ENCODE measurements at regions not wholly inside any gene's neighbourhood (a gene's known extent, or its start where the extent isn't known, plus 50 kb on each side); places are given as distances from the start of the nearest gene placed in this dataset.
"Not testable (repeated sequence)": the region's sequence is repeated elsewhere in the genome, so short reads cannot be mapped to it uniquely, and the experiment has no call there.

DNA sequence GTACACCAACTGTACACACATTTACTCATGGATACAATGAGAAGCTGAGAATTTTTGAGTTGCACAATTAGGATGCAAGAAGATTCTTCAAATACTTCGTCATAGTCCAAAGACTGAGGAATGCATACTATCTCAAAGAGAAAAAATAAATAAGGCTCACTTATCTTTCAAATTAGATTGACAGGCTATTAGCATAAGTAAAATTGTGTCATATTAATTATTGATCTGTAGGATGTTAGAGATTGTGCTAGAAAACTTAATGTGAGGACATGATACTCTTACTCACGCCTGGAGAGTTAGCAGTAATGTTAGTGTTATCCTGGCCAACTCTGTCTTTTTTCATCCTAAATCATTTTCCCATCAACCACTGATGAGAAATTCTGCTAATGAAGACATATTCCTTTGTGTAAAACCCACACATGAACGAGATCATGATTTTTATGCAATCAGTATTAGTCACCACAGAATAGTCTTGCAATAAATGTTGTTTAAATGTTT lies 659.0 kb downstream of the LTN1 start:
- no peak for DNase-seq

DNA sequence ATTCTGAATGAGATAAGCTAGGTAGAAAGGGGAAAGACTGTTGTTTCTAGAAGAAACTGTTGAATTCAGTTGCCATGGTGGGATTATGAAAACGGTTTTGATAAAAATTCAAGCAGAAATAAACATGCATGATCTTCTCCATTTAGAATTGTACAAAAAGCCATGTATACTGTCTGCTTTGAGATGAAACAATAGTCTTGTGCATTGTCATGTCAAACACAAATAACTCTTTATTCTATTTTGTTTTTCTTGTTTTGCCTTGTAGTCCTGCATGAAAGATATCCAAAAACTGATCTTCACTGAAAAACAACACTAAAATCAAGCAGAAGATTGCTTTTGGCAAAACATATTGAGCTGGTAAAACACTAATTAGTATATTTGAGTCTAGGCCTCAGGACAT lies 659.9 kb downstream of the LTN1 start:
- no peak for DNase-seq

DNA sequence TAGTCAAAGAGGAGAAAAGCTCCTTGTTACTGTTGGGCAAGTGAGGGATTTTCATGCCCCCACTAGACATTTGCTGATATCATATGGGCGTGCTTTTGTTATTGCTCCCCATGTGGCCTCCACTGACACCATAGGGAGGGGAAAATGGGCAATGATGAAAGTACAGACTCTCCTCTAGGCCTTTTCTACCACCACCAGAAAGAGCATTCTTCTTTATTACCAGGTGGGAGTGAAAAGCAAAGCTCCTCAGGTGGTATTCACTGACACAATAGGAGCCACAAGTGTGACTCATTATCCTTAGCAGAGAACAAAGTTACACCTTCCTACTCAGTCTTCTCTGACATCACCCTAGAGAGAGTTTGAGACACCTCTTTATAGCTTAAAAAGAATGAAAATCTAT lies 667.1 kb downstream of the LTN1 start:
- no peak for DNase-seq

DNA sequence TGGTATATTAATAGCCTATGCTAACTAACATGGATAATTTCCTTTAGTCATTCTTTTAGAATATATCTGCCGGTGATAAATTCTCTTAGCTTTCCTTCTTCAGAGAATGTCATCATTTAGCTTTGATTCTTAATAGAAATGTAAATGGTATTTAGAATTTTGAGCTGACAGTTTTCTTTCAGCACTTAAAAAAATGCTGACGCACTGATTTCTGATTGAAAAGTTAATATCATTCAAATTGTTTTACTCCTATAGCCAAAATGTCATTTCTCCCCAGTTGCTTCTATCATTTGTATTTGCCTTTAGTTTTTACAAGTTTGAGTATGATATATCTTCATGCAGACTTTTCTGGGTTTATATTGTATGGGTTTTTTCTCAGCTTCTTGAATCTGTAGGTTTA lies 668.0 kb downstream of the LTN1 start:
- DNase-seq = no peak

DNA sequence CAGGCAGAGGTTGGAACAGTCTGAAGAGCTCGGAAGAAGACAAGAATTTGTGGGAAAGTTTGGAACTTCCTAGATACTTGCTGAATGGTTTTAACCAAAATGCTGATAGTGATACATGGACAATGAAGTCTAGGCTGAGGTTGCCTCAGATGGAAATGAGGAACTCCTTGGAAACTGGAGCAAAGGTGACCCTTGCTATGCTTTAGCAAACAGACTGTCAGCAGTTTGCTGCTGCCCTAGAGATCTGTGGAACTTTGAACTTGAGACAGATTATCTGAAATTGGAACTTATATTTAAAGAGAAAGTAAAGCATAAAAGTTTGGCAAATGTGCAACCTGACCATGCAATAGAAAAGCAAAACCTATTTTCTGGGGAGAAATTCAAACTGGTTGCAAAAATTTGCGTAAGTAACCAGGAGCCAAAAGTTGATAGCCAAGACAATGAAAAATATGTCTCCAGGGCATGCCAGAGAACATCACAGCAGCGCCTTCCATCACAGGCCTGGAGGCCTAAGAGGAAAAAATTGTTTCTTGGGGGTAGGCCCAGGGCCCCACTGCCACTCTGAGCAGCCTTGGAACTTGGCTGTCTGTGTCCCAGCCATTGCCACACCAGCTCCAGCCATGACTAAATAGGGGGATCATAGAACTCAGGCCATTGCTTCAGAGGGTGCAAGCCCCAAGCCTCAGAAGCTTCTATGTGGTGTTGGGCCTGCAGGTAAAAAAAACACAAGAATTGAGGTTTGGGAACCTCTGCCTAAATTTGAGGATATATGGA lies 675.3 kb downstream of the LTN1 start:
- no peak for DNase-seq

DNA sequence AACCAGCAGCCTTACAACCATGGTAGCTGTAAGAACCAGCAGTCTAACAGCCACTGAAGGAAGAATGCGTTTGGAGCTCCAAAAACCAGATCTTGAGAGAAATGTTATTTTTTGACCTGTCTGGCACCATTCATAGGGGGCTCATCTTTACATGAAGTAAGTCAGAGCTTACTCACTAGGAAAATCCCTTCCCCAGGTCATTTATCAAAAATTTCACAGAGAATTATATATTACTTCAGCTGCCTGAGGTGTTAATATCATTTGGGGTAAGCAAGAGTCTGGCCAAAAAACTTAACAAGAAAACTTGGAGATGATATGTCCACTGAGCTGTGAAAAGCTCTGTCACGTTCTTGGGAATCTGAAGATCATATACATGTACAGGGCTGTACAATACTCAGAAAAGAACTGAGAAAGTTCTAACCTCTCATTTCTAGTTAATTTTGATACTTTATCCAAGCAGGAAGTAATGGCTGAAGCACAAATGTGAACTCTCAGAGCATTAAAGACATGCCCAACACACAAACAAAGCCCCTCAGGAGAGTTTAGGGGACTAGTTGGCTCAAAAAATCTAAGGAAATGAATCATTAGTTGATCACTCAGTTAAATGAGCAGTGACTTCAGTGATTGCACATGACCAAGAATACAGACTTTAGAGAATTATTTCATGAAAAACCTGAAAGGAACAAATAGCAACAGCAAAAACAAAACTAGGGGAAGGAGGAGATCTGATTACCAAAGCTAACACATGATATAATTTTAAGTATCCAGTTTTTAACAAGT lies 681.1 kb downstream of the LTN1 start:
- no peak for DNase-seq

DNA sequence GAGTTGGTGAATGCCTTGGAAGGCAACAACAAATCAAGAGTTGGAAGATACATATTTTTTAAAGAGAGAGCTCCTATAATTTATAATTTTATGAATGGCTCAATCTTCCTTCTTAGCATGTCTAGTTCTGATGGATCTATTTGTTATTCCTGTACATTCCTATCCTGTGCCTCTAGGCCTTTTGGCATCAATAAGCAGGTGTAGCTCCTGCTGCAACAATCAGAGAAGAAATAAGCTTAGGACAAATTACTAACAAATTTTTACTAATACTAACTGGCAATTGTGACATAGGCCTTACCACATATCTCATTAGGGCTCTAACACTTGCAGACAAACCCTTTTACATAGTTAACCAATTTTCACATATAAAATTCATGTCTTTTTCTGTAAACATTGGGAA lies 682.0 kb downstream of the LTN1 start:
- DNase-seq = no peak

DNA sequence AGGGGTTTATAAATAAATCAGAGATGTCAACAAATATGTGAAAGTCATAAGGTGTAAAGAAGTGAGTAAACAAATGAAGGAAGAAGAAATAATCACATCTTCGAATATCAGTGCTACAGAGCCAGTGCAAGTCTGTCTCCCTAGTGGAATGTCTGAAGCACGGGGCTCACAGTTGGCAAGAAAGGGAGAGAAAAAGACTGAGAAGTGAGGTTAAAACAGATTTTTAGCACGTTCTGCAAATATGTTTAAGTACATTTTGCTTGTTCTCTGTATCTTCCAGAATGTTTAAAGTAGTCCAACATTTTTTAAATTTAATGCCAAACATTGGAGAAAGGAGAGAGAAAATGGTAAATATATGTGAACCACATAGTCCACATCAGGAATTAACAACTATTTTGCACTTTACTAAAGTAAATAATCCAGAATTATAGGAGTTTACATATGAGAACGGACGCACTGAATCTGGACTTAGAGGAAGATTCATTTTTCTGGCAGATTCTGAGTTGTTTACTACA lies 682.4 kb downstream of the LTN1 start:
- no peak for DNase-seq

DNA sequence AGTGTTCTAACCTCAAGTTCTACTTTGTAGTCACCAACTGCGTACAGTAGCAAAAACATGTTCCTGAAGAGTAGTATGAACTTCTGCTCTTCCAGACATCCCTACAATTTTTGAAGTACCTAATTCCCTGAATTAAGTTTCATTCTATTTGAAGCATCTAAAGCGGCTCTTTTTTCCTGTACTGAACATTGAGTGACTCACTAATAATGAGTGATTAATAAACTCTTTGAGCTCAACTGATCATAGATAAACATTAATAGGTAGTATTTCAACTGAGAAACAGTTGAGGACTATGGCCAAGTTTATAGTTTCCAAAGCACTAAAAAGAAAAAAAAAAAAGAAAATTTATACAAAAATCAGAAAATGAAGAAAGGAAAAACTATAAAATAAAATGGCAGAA lies 683.1 kb downstream of the LTN1 start:
- DNase-seq = no peak

DNA sequence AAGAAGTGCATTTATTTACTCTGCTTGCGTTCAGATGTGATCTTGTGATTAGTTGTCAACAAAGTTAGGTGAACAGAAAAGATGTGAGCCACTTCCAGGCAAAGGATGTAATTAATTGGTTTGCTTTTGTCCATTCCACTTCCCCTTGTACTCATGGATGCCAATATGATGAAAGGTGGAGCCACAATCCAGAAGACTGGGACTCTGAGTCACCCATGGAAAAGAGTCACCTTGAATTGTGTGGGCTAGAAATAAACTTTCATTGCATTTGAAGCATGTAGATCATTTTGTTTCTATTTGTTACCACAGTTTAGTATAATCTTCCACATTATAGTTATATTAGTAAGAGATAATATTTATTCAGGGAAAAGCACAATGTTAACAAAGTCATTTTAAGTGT lies 684.2 kb downstream of the LTN1 start:
- no peak for DNase-seq

DNA sequence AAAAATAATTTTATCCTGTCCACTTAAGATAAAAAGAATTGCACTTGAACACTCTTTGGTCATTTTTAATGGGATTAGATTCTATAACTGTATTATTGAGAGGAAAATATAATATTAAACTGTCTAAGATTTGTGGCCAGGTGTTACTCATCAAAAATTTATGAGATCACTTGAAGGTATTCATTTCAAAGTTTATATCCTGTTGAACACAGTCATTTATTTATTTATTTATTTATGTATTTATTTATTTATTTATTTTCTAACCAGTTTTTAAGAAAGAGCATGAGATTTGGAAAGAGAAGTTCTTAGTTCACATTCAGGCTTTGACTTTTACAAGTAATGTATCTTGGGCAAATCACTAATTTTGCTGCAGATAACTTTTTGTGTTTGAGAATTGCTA lies 692.7 kb downstream of the LTN1 start:
- no peak for DNase-seq

DNA sequence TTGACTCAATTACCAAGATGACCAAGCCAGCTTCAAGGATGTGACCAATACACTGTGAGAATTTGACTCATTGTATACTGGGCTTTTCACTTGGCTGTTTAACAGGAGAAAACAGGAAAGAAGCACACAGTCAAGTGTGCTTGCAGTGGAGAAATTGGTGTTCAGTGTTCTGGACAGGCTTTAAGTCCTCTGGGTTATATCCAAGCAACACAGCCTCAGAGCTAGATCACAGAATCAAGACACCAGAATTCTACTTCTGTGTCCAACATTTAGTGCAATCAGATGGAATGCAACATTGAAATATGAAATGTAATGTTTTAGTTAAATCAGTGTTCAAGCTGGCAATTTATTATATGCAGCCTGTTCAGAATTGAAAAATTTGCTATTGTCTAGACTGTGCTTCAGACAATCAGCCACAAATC lies 694.4 kb downstream of the LTN1 start:
- no peak for DNase-seq

DNA sequence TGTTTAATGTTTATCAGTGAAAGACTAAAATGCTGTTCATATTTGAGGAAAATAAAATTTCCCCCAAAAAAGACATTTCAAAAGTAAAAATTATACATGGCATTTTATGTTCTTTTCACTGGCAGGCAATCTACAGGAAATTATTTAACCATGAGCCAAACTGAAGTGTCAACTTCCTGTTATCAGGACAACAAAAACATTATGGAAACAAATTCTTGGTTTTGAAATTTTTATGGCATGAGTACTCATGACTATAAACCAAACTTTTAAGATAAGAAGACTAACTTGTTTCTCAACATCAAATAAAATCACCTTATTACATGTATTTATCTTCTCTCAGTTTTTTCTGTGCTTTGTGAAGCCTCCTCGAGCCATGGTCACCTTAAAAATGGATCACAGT lies 698.6 kb downstream of the LTN1 start:
- no peak for DNase-seq

DNA sequence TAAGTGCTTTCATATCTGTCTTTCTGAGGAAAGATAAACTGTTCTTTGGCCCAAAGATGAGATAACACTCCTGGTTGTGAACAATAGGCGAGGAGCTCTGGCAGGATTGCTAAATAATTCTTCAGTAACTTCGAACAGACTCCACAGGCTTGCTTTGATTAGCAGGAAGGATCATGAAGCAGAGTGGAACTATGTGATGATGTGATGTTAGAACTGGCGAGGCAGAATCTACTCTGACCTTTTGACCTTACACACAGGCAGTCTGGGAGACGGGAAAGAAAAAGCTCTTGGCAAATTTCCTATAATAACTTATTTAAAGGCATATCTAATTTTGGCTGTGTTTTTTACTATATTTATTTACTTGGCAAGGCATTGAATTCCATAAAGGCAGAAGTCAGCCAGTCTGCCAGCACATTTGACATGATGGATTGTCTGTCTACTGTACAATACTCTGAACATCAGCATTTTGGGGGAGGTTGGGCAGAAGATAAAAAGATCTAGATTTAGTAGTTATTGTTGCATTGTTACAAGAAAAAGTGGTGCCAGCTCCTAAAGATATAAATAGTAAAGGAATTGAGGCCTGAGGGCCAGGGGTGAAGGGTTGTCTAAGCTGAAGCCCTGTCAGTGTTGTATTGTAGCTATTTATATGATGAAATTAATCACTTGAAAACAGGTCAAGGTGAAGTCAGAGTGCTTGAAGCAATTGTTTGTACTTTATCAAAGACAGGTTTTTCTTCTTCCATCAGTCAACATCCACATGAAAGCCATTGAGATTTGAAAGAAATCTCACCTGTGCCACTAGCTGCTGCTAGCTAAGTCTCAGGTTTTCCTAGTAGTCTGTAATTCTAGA lies 708.8 kb downstream of the LTN1 start:
- no peak for DNase-seq

DNA sequence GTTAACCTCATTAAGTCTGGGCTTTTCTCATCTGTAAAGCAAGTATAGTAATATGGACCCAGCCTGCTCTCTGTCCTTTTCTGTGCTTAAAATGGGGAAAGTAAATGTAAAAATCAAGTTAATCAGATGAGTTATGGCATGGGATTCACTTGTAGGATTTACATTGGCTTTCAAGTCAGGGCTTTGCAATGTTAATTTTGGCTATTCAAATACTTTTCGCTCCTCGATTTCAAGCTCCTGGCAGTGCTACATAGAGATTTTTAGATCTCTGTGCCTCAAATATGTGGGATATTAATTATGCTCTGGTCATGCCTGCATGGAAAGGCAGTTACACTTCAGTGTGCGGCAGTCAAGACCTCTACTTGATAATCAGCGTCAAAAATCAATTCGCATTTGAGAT lies 709.8 kb downstream of the LTN1 start:
- DNase-seq = no peak

DNA sequence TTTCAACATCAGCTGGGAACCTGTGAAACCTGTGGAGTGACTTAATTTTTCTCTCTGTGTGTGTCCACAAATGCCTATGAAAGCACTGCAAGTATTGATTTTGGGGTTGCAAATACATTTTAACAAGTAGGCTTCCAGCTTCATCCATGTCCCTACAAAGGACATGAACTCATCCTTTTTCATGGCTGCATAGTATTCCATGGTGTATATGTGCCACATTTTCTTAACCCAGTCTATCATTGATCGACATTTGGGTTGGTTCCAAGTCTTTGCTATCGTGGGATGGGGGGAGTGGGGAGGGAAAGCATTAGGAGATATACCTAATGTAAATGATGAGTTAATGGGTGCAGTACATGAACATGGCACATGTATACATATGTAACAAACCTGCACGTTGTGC lies 711.3 kb downstream of the LTN1 start:
- DNase-seq = not testable (repeated sequence)

DNA sequence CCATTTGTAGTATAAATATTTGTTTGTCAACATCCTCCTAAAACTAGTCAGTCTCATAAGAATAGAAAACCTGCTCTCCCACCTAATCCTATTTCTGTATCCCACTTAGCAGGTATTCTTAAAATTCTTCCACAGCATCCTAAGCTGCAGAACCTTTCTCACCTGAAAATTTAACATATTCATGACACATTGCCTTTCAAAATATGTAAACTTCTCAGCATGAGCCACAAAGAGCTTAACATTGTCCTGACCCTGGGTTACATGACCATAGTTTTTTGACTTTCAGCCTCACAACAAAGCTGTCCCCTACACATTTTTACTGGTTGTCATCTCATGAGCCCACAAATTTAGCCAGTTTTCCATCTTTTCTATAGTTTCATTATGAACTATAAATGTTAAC lies 712.1 kb downstream of the LTN1 start:
- DNase-seq = no peak

DNA sequence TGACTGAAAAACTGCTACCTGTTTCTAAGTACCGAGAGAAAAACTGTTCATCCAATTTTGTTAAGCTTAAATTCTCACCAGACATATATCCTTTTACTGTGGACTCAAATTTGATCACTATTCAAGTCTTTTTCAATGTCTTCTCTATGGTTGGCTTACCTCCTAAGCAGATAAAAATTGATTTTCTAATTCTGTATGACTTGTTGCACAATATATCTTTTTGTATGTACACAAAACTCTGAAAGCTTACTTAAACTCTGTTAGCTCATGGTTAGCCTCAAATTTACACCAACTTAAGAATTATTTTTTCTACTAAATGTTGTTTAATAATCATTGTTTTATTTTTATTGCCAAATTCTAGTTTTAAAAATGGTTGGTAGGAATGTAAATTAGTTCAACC lies 715.4 kb downstream of the LTN1 start:
- DNase-seq = no peak

DNA sequence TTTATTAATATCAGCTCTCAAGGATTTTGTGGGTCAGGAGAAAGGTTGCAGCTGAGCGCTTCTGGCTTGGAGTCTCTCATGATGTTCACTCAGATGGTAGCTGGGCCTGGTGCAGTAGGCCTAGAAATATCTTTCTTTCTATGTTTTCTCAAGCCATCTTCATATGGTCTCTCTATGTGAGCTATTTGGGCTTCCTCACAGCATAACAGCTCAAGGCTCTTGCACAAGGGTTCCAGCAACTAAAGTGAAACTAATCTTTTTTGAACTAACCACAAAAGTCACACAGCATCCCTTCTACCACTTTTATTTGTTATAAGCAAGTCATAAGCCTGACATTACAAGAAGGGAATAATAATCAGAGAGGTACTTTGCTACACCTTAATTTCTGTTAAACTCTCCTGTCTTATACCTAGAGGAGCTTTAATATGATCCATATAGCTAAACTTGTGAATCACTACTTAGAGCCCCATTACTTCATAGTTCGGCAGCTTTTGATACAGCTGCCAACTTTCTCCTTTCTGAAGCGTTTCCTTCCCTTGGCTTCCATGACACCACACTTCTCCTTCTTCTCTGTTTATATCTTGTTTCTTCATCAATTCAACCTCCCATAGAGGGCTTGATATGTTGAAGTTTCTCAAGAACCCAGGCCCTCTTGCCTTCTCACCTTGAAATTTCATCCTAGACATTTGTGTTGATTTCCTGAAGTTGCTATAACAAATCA lies 720.2 kb downstream of the LTN1 start:
- no peak for DNase-seq

DNA sequence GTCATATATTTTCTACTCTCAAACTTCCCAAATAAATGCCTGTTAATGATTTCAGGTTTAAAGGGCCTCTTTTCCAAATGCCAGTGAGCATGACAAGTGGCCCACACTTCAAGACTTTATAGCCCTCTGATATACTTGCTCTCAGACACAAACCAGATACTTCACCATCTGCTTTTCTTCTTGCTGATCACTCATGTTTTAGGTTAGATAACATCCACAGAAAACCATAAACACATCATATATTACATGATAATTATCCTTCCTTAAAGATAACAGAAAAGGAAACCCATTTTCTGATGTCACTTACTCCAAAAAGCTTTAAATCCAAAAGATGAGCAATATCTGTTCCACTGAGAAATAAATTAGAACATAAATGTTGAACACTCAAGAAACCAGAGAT lies 723.5 kb downstream of the LTN1 start:
- no peak for DNase-seq

DNA sequence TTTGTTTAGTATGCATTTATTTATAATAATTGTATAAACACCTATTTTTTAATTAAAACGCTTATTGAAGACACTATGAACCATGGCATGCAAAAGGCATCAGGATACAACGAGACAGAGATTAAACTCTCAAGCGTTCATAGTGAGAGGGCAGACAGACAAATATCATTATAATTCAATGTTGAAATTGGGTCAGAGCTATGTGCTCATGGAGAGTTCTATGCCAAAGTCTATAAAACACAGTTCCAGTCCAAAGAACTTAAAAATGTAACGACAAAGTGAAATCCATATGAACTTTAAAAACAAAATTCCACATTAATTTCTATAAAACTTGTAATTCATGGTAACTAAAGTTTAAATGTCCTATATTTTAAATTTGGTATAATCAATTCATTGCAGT lies 724.0 kb downstream of the LTN1 start:
- no peak for DNase-seq

DNA sequence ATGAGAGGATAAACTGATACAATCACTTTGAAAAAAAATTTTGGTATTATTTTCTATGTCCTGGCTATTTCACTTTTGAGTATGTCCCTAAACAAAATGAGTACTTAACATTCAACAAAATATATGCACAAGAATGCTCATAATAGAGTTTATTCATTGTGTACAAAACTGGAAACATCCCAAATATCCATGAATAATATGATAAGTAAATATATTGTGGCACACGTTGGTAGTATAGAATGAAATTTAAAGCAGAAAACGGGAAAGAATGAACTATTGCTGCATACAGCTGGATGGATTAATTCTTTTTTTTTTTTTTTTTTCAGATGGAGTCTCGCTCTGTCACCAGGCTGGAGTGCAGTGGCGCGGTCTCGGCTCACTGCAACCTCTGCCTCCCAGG lies 725.2 kb downstream of the LTN1 start:
- no peak for DNase-seq

DNA sequence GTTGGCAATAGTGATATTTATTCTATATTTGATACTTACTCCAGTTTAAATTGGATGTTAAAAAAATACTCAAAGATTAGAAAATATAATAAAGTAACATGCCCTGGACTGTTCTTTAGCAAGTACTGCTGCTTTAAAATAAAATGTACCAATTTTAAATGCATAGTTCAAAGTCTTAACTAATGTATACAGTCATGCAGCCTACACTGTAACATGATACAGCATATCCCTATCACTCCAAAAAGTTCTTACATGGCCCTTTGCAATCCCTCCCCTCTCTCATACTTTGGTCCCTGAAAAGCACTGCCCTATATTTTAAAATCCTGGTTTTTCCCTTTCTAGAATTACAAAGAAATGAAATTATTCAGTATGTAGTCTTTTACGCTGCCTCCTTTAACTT lies 726.6 kb downstream of the LTN1 start:
- DNase-seq = no peak

Measured in stimulated activated CD4-positive, alpha-beta T cell treated with anti-CD3 and anti-CD28 coated beads, Interleukin-4, amount 100 ng/mL, for 24 hours (primary cell).